Suprapubic skin (tissue), 4 donors: ENCODE measurements at regions not wholly inside any gene's neighbourhood (a gene's known extent, or its start where the extent isn't known, plus 50 kb on each side); places are given as distances from the start of the nearest gene placed in this dataset.

Experiments
- CTCF ChIP-seq, 2 donors: fragments of 200-600 bp in 1 of 2; fragments of 450-650 bp in 1 of 2; sonication (generic) in 1 of 2; IDR thresholded peaks; one replicate each; pipeline ENCODE4 v1.5.1; 2016 to 2019; ENCODE audit warnings: antibody characterized with exemption in 2 of 2, mild to moderate bottlenecking in 1 of 2, moderate library complexity in 1 of 2
- POLR2A ChIP-seq, 2 donors: fragments of 450-650 bp; IDR thresholded peaks; one replicate each; pipeline ENCODE4 v1.6.1; 2017; ENCODE audit warnings: antibody characterized with exemption in 2 of 2, mild to moderate bottlenecking in 2 of 2, moderate library complexity in 2 of 2
- POLR2AphosphoS5 ChIP-seq, 3 donors: sonication (generic); formaldehyde crosslinking; IDR thresholded peaks; one replicate each; pipeline ENCODE4 v1.6.1; 2017; ENCODE audit warnings: antibody characterized with exemption in 3 of 3

- TF ChIP-seq CTCF (IDR thresholded peaks at IDR 0.05) = no peak
- TF ChIP-seq POLR2AphosphoS5 (IDR thresholded peaks at IDR 0.05) = no peak
- TF ChIP-seq POLR2A (IDR thresholded peaks at IDR 0.05) = no peak
These were observed 276.9 kb upstream of the RAB6C start for GRCh38 chr2:129702416-129703176.
